ENCODE measurements at regions not wholly inside any gene's neighbourhood (a gene's known extent, or its start where the extent isn't known, plus 50 kb on each side); places are given as distances from the start of the nearest gene placed in this dataset.

GRCh38 chr5:124050120-124050770 lies 538.3 kb downstream of the CSNK1G3 start:
- TF ChIP-seq CTCF (IDR thresholded peaks at IDR 0.05) (no peak), POLR2A (IDR thresholded peaks at IDR 0.05) (no peak)

All from thyroid gland (tissue), 4 donors.